Endothelial cell of umbilical vein (primary cell): ENCODE measurements at regions not wholly inside any gene's neighbourhood (a gene's known extent, or its start where the extent isn't known, plus 50 kb on each side); places are given as distances from the start of the nearest gene placed in this dataset.

Source experiments
- BruUV-seq: library from RNA; stranded (reverse); fragments of 400-500 nt; replicated peaks from 2 replicates; lab custom pipeline; 2021; lab: Mats Ljungman, UMichigan
- CTCF ChIA-PET: fragments of 300-600, 350-600 bp; sonication (Branson Sonifier 250); formaldehyde crosslinking; loops from one replicate; lab custom pipeline; 2021; ENCODE audit warnings: antibody characterized with exemption, inconsistent platforms; lab: Charles Lee
- POLR2A ChIA-PET: fragments of 300-600, 350-600 bp; sonication (Branson Sonifier 250); formaldehyde crosslinking; loops from one replicate; lab custom pipeline; 2021; ENCODE audit warnings: antibody characterized with exemption, inconsistent platforms; lab: Charles Lee
- DNase-seq: peaks from one replicate; pipeline ENCODE4 v3.0.0-alpha.2; 2011; ENCODE audit warnings: low read depth, low spot score
- FAIRE-seq: peaks from 2 replicates; lab custom pipeline; 2011; peaks lifted over from hg19 to GRCh38; lab: Jason Lieb, UNC
- H2AFZ ChIP-seq: 2 replicates; pipeline ENCODE4 v1.6.0; 2012; ENCODE audit warnings: low read depth, low read length, control low read depth, inconsistent platforms
- H3K27ac ChIP-seq: 2 replicates; pipeline ENCODE4 v1.5.1; 2011; ENCODE audit warnings: low read depth, mild to moderate bottlenecking, control low read depth, low read length, moderate library complexity; ENCODE audit not compliant: insufficient read depth
- H3K27me3 ChIP-seq, 2 experiments: 2 replicates each; pipeline versions ENCODE4 v1.6.0 to v1.6.1; 2011; ENCODE audit warnings: low read length in 2 of 2, mixed read lengths in 1 of 2; ENCODE audit not compliant: control insufficient read depth in 2 of 2, insufficient read depth in 2 of 2
- H3K36me3 ChIP-seq, 2 experiments: 2 replicates in 1 of 2; 3 replicates in 1 of 2; pipeline ENCODE4 v1.5.1; 2011; ENCODE audit warnings: low read length in 2 of 2, mild to moderate bottlenecking in 1 of 2, moderate library complexity in 1 of 2; ENCODE audit not compliant: control insufficient read depth in 2 of 2, insufficient read depth in 2 of 2; ENCODE audit errors: extremely low read depth in 1 of 2
- H3K4me1 ChIP-seq: 3 replicates; pipeline ENCODE4 v1.5.1; 2011; ENCODE audit warnings: mild to moderate bottlenecking, low read length; ENCODE audit not compliant: control insufficient read depth, insufficient read depth; ENCODE audit errors: extremely low read depth
- H3K4me2 ChIP-seq: 2 replicates; pipeline ENCODE4 v1.6.1; 2011; ENCODE audit warnings: low read length, control low read depth, mixed read lengths; ENCODE audit not compliant: insufficient read depth
- H3K4me3 ChIP-seq, 3 experiments: fragments of 200-600 bp in 1 of 3; sonication (generic), shearing (Covaris generic) in 1 of 3; replicated peaks in 1 of 3; 2 replicates each; pipeline ENCODE4 v1.5.1; 2011 to 2016; ENCODE audit warnings: control low read depth in 3 of 3, low read length in 3 of 3, mild to moderate bottlenecking in 2 of 3, inconsistent platforms in 1 of 3, low read depth in 1 of 3, moderate library complexity in 1 of 3; ENCODE audit not compliant: insufficient read depth in 1 of 3
- H3K79me2 ChIP-seq: 2 replicates; pipeline ENCODE4 v1.6.0; 2012; ENCODE audit warnings: low read length, inconsistent platforms; ENCODE audit not compliant: control insufficient read depth, insufficient read depth
- H3K9ac ChIP-seq: replicated peaks from 2 replicates; pipeline ENCODE3; 2011; ENCODE audit warnings: low read length, control low read depth; ENCODE audit not compliant: insufficient read depth; ENCODE audit errors: extremely low read depth
- H3K9me1 ChIP-seq: replicated peaks from 3 replicates; pipeline ENCODE4 v1.6.0; 2011; ENCODE audit warnings: mild to moderate bottlenecking, low read length; ENCODE audit not compliant: control insufficient read depth, insufficient read depth; ENCODE audit errors: extremely low read depth
- H3K9me3 ChIP-seq: replicated peaks from 2 replicates; pipeline ENCODE4 v1.5.1; 2012; ENCODE audit warnings: low read length, inconsistent platforms; ENCODE audit not compliant: control insufficient read depth, insufficient read depth
- H4K20me1 ChIP-seq: replicated peaks from 2 replicates; pipeline ENCODE3; 2011; ENCODE audit warnings: mild to moderate bottlenecking, low read length; ENCODE audit not compliant: control insufficient read depth, insufficient read depth; ENCODE audit errors: extremely low read depth
- EZH2 ChIP-seq: IDR thresholded peaks from 2 replicates; pipeline ENCODE4 v1.6.1; 2012; ENCODE audit warnings: borderline replicate concordance, low read depth, mild to moderate bottlenecking, moderate library complexity, low read length, inconsistent platforms; ENCODE audit not compliant: severe bottlenecking
- FOS ChIP-seq: IDR thresholded peaks from 2 replicates; pipeline ENCODE4 v1.6.1; 2011; ENCODE audit warnings: mild to moderate bottlenecking, low read length, moderate library complexity, borderline replicate concordance; ENCODE audit not compliant: insufficient read depth
- GATA2 ChIP-seq: IDR thresholded peaks from 2 replicates; pipeline ENCODE4 v1.7.0; 2011; ENCODE audit warnings: low read depth, mild to moderate bottlenecking, moderate library complexity, mixed read lengths, low read length; ENCODE audit not compliant: insufficient read length, insufficient read depth
- JUN ChIP-seq: IDR thresholded peaks from 2 replicates; pipeline ENCODE4 v1.6.1; 2011; ENCODE audit warnings: borderline replicate concordance, low read depth; ENCODE audit not compliant: insufficient read length, insufficient read depth
- MYC ChIP-seq: IDR thresholded peaks from one replicate; pipeline ENCODE4 v1.6.1; 2011; ENCODE audit warnings: mild to moderate bottlenecking, low read depth, low read length
- POLR2A ChIP-seq: IDR thresholded peaks from 2 replicates; pipeline ENCODE4 v1.6.1; 2012; ENCODE audit warnings: low read depth, mild to moderate bottlenecking, control low read depth, low read length
- POLR2AphosphoS5 ChIP-seq: IDR thresholded peaks from 2 replicates; pipeline ENCODE4 v1.6.1; 2012; ENCODE audit warnings: low read depth, mild to moderate bottlenecking, control low read depth, low read length, moderate library complexity; ENCODE audit not compliant: insufficient read depth
- dilution Hi-C: fragments of 300-500 bp; cut with MboI; formaldehyde crosslinking; loops from one replicate; pipeline ENCODE4 v1.15.0; 2019; ENCODE audit warnings: low sequenced_read_pairs; ENCODE audit not compliant: extremely low pct_ligation_motif_present
- intact Hi-C: fragments of 100-400 bp; cut with micrococcal nuclease; formaldehyde crosslinking; loops from one replicate; pipeline ENCODE4 v1.10.0; 2022
- TF ChIP-seq, protein P1 (sequence below): IDR thresholded peaks from 2 replicates; pipeline ENCODE4 v1.6.1; 2011; ENCODE audit not compliant: insufficient read depth, insufficient read length
- TF ChIP-seq, protein P2 (sequence below), 2 donors: IDR thresholded peaks; 1 replicate in 1 of 2; 2 replicates in 1 of 2; pipeline ENCODE4 v1.5.1; 2011; ENCODE audit warnings: low read length in 2 of 2, mild to moderate bottlenecking in 2 of 2, moderate library complexity in 2 of 2, control low read depth in 1 of 2, inconsistent platforms in 1 of 2, low read depth in 1 of 2; ENCODE audit not compliant: insufficient read depth in 1 of 2; ENCODE audit errors: extremely low read depth in 1 of 2

DNA sequence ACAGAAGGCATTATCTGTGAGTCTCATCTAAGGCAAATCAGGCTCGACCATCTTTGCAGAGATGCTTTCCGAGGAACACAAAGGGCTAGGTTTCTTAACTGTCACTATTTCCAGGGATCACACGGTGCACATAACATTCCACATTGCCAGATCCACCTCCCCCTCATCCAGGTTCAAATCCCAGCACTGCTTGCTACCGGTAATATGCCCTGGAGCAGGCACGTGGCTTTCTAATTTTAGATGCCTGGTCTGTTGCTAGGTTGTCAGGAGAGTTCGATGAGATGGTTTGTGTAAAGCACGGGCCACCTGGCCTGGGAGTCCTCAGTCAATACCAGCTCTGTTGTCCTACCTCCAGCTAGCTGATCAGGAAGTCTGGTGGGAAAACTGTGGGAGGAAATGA, 598.6 kb downstream of the NPHP4 start:
- ChIA-PET POLR2A (no interaction called here), CTCF (no interaction called here)
- TF ChIP-seq FOS (no peak), POLR2AphosphoS5 (no peak), POLR2A (no peak), EZH2 (no peak), GATA2 (no peak), MYC (no peak), JUN (no peak)
- TF ChIP-seq, protein P1, sequence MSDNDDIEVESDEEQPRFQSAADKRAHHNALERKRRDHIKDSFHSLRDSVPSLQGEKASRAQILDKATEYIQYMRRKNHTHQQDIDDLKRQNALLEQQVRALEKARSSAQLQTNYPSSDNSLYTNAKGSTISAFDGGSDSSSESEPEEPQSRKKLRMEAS = no peak
- TF ChIP-seq, protein P2, sequence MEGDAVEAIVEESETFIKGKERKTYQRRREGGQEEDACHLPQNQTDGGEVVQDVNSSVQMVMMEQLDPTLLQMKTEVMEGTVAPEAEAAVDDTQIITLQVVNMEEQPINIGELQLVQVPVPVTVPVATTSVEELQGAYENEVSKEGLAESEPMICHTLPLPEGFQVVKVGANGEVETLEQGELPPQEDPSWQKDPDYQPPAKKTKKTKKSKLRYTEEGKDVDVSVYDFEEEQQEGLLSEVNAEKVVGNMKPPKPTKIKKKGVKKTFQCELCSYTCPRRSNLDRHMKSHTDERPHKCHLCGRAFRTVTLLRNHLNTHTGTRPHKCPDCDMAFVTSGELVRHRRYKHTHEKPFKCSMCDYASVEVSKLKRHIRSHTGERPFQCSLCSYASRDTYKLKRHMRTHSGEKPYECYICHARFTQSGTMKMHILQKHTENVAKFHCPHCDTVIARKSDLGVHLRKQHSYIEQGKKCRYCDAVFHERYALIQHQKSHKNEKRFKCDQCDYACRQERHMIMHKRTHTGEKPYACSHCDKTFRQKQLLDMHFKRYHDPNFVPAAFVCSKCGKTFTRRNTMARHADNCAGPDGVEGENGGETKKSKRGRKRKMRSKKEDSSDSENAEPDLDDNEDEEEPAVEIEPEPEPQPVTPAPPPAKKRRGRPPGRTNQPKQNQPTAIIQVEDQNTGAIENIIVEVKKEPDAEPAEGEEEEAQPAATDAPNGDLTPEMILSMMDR (IDR thresholded peaks at IDR 0.05; ENCODE audit: extremely low read depth in 1 of 2, insufficient read depth in 1 of 2, low read depth in 1 of 2, low read length in 2 of 2) = no peak
- Histone ChIP-seq H3K27ac (no peak overlapping the region), H2AFZ (no peak overlapping the region), H3K4me1 (no peaks in the 10 kb centered on the region), H3K4me3 (no peak overlapping the region), H4K20me1 (no peaks in the 10 kb centered on the region), H3K9ac (no peak overlapping the region), H3K27me3 (no peaks in the 10 kb centered on the region), H3K9me3 (peaks cover 3% of the 10 kb centered on the region), H3K9me1 (no peaks in the 10 kb centered on the region), H3K4me2 (no peak overlapping the region), H3K79me2 (no peaks in the 10 kb centered on the region), H3K36me3 (no peaks in the 10 kb centered on the region)
- FAIRE-seq (no peak), DNase-seq (no peak)
- no TSS peak for BruUV-seq
- intact Hi-C loops (no loop called here), dilution Hi-C loops (no loop called here)
